Lung (tissue), 11 donors: ENCODE measurements at regions not wholly inside any gene's neighbourhood (a gene's known extent, or its start where the extent isn't known, plus 50 kb on each side); places are given as distances from the start of the nearest gene placed in this dataset.

Source experiments
- ATAC-seq: fragments of 200-7000 bp; cut with Tn5 transposase; one replicate; pipeline ENCODE4 v1.9.1; 2020; ENCODE audit warnings: moderate number of reproducible peaks; ENCODE audit not compliant: insufficient read depth, low FRiP score
- DNase-seq, 3 donors: peaks; one replicate each; pipeline ENCODE4 v3.0.0-alpha.2; 2013 to 2017
- H3K27ac ChIP-seq, 2 donors: one replicate each; pipeline ENCODE4 v1.5.1; 2013; ENCODE audit warnings: mild to moderate bottlenecking in 2 of 2, moderate library complexity in 2 of 2, control low read depth in 1 of 2, inconsistent platforms in 1 of 2, low read depth in 1 of 2, low read length in 1 of 2
- H3K27me3 ChIP-seq, 3 donors: one replicate each; pipeline ENCODE4 v1.5.1; 2013; ENCODE audit warnings: low read length in 2 of 3; ENCODE audit not compliant: control insufficient read depth in 3 of 3, insufficient read depth in 3 of 3
- H3K36me3 ChIP-seq, 4 donors: one replicate each; pipeline ENCODE4 v1.5.1; 2013; ENCODE audit warnings: low read length in 4 of 4, mild to moderate bottlenecking in 1 of 4, moderate library complexity in 1 of 4; ENCODE audit not compliant: control insufficient read depth in 4 of 4, insufficient read depth in 4 of 4
- H3K4me1 ChIP-seq, 5 donors: one replicate each; pipeline ENCODE4 v1.5.1; 2013; ENCODE audit warnings: low read length in 5 of 5, mild to moderate bottlenecking in 2 of 5, moderate library complexity in 1 of 5; ENCODE audit not compliant: control insufficient read depth in 5 of 5, insufficient read depth in 5 of 5
- H3K4me3 ChIP-seq: one replicate; pipeline ENCODE4 v1.5.1; 2013; ENCODE audit warnings: mild to moderate bottlenecking, control low read depth, moderate library complexity
- H3K9ac ChIP-seq, 2 donors: one replicate each; pipeline ENCODE4 v1.5.1; 2013; ENCODE audit warnings: low read length in 2 of 2, control low read depth in 1 of 2; ENCODE audit not compliant: insufficient read depth in 1 of 2
- H3K9me3 ChIP-seq, 4 donors: one replicate each; pipeline ENCODE4 v1.5.1; 2013; ENCODE audit warnings: low read length in 3 of 4, mild to moderate bottlenecking in 1 of 4, moderate library complexity in 1 of 4; ENCODE audit not compliant: control insufficient read depth in 4 of 4, insufficient read depth in 3 of 4
- CTCF ChIP-seq: IDR thresholded peaks from 2 replicates; pipeline ENCODE4 v1.5.1; 2012; ENCODE audit warnings: mild to moderate bottlenecking; ENCODE audit errors: control extremely low read depth, extremely low read depth
- WGBS, 2 donors: extraction: QIAGEN DNeasy Blood & Tissue Kit; methylation state at CpG; one replicate each; pipeline ENCODE4 v1.1.7; 2013; 5-methylcytosine and 5-hydroxymethylcytosine counted together
- donor health status: control.
- donor health status: control.
- donor health status: Bipolar disorder and iron deficiency.
- donor health status: healthy.
- donor health status: DM: yes; HTN: yes; CAD: no.

- H3K9me3 ChIP-seq, result no peaks in the 10 kb centered on the region
- TF ChIP-seq CTCF, result no peak
- no peak overlapping the region for H3K4me3 ChIP-seq
- ATAC-seq (no peak), DNase-seq (no peak)
- WGBS, 2 donors, result 84 to 92% methylated on average over 3 of the region's 3 CpGs
- no peaks in the 10 kb centered on the region for H3K4me1 ChIP-seq
- H3K27ac ChIP-seq, result no peak overlapping the region
- no peak overlapping the region for H3K9ac ChIP-seq
- H3K36me3 ChIP-seq, result no peaks in the 10 kb centered on the region
- no peaks in the 10 kb centered on the region for H3K27me3 ChIP-seq
Measured at GRCh38 chr14:54117924-54118323, 161.3 kb upstream of the BMP4 start.

GRCh38 chr14:54120260-54120659 lies 163.6 kb upstream of the BMP4 start:
- Histone ChIP-seq H3K9ac (no peak overlapping the region), H3K9me3 (no peaks in the 10 kb centered on the region), H3K4me3 (no peak overlapping the region), H3K27me3 (no peaks in the 10 kb centered on the region), H3K36me3 (no peaks in the 10 kb centered on the region), H3K27ac (no peak overlapping the region), H3K4me1 (no peaks in the 10 kb centered on the region)
- no peak for TF ChIP-seq CTCF
- no peak for DNase-seq
- 71 to 83% methylated on average over 1 of the region's 1 CpG for WGBS, 2 donors
- no peak for ATAC-seq

GRCh38 chr14:54121466-54122027 lies 164.9 kb upstream of the BMP4 start:
- Histone ChIP-seq H3K4me1 (no peaks in the 10 kb centered on the region), H3K27ac (no peak overlapping the region), H3K27me3 (no peaks in the 10 kb centered on the region), H3K36me3 (no peaks in the 10 kb centered on the region), H3K4me3 (no peak overlapping the region), H3K9ac (no peak overlapping the region), H3K9me3 (no peaks in the 10 kb centered on the region)
- WGBS, 2 donors, result 78 to 82% methylated on average over 5 of the region's 5 CpGs
- DNase-seq, result no peak
- TF ChIP-seq CTCF, result no peak
- ATAC-seq, result no peak

- Histone ChIP-seq H3K36me3 (no peaks in the 10 kb centered on the region), H3K27ac (no peak overlapping the region), H3K9me3 (peaks cover 0 to under 1% (median 0%) of the 10 kb centered on the region in 4 donors), H3K9ac (no peak overlapping the region), H3K4me3 (no peak overlapping the region), H3K4me1 (no peaks in the 10 kb centered on the region), H3K27me3 (no peaks in the 10 kb centered on the region)
- DNase-seq (no peak), ATAC-seq (no peak)
- no peak for TF ChIP-seq CTCF
- WGBS, 2 donors, result 84 to 97% methylated on average over 2 of the region's 2 CpGs
Measured at GRCh38 chr14:54123841-54124240, 167.2 kb upstream of the BMP4 start.
